ENCODE measurements at regions not wholly inside any gene's neighbourhood (a gene's known extent, or its start where the extent isn't known, plus 50 kb on each side); places are given as distances from the start of the nearest gene placed in this dataset.

DNA sequence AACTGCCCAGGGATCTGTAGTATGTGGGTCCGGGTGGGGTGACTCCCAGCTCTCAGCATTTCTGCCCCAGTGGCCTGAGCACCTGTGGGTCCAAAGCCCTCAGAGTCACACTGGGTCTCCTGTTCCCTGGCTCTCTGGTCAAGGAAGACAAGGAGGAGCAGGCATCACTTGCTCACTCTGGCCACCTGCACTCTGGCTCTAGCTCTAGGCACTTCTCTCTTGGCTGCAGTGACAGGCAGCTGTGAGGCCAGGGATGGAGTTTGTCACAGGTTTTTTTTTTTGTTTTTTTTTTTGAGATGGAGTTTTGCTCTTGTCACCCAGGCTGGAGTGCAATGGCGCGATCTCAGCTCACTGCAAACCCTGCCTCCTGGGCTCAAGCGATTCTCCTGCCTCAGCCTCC is 84.6 kb downstream of the HS1BP3 start (continued):
- TF ChIP-seq, protein P1, sequence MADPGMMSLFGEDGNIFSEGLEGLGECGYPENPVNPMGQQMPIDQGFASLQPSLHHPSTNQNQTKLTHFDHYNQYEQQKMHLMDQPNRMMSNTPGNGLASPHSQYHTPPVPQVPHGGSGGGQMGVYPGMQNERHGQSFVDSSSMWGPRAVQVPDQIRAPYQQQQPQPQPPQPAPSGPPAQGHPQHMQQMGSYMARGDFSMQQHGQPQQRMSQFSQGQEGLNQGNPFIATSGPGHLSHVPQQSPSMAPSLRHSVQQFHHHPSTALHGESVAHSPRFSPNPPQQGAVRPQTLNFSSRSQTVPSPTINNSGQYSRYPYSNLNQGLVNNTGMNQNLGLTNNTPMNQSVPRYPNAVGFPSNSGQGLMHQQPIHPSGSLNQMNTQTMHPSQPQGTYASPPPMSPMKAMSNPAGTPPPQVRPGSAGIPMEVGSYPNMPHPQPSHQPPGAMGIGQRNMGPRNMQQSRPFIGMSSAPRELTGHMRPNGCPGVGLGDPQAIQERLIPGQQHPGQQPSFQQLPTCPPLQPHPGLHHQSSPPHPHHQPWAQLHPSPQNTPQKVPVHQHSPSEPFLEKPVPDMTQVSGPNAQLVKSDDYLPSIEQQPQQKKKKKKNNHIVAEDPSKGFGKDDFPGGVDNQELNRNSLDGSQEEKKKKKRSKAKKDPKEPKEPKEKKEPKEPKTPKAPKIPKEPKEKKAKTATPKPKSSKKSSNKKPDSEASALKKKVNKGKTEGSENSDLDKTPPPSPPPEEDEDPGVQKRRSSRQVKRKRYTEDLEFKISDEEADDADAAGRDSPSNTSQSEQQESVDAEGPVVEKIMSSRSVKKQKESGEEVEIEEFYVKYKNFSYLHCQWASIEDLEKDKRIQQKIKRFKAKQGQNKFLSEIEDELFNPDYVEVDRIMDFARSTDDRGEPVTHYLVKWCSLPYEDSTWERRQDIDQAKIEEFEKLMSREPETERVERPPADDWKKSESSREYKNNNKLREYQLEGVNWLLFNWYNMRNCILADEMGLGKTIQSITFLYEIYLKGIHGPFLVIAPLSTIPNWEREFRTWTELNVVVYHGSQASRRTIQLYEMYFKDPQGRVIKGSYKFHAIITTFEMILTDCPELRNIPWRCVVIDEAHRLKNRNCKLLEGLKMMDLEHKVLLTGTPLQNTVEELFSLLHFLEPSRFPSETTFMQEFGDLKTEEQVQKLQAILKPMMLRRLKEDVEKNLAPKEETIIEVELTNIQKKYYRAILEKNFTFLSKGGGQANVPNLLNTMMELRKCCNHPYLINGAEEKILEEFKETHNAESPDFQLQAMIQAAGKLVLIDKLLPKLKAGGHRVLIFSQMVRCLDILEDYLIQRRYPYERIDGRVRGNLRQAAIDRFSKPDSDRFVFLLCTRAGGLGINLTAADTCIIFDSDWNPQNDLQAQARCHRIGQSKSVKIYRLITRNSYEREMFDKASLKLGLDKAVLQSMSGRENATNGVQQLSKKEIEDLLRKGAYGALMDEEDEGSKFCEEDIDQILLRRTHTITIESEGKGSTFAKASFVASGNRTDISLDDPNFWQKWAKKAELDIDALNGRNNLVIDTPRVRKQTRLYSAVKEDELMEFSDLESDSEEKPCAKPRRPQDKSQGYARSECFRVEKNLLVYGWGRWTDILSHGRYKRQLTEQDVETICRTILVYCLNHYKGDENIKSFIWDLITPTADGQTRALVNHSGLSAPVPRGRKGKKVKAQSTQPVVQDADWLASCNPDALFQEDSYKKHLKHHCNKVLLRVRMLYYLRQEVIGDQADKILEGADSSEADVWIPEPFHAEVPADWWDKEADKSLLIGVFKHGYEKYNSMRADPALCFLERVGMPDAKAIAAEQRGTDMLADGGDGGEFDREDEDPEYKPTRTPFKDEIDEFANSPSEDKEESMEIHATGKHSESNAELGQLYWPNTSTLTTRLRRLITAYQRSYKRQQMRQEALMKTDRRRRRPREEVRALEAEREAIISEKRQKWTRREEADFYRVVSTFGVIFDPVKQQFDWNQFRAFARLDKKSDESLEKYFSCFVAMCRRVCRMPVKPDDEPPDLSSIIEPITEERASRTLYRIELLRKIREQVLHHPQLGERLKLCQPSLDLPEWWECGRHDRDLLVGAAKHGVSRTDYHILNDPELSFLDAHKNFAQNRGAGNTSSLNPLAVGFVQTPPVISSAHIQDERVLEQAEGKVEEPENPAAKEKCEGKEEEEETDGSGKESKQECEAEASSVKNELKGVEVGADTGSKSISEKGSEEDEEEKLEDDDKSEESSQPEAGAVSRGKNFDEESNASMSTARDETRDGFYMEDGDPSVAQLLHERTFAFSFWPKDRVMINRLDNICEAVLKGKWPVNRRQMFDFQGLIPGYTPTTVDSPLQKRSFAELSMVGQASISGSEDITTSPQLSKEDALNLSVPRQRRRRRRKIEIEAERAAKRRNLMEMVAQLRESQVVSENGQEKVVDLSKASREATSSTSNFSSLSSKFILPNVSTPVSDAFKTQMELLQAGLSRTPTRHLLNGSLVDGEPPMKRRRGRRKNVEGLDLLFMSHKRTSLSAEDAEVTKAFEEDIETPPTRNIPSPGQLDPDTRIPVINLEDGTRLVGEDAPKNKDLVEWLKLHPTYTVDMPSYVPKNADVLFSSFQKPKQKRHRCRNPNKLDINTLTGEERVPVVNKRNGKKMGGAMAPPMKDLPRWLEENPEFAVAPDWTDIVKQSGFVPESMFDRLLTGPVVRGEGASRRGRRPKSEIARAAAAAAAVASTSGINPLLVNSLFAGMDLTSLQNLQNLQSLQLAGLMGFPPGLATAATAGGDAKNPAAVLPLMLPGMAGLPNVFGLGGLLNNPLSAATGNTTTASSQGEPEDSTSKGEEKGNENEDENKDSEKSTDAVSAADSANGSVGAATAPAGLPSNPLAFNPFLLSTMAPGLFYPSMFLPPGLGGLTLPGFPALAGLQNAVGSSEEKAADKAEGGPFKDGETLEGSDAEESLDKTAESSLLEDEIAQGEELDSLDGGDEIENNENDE (IDR thresholded peaks at IDR 0.05; ENCODE audit: insufficient replicate concordance, low read length): no peak
- TF ChIP-seq TAF1 (IDR thresholded peaks at IDR 0.05; ENCODE audit: low read depth, low read length) (no peak), RNF2 (IDR thresholded peaks at IDR 0.05; ENCODE audit: borderline replicate concordance, low read depth, low read length, missing control alignments, poor library complexity, severe bottlenecking) (no peak)
